NCI-H2171 (cell line): ENCODE measurements at regions not wholly inside any gene's neighbourhood (a gene's known extent, or its start where the extent isn't known, plus 50 kb on each side); places are given as distances from the start of the nearest gene placed in this dataset.
"Not testable (repeated sequence)": the region's sequence is repeated elsewhere in the genome, so short reads cannot be mapped to it uniquely, and the experiment has no call there.

Experiments
- DNase-seq: peaks from one replicate; lab custom pipeline; 2025; lab: John Stamatoyannopoulos, UW

- DNase-seq: no peak
These were observed 87.7 kb downstream of the RTP5 start for GRCh38 chr2:241957276-241957675.

GRCh38 chr2:241958818-241959545 is 89.5 kb downstream of the RTP5 start:
- DNase-seq: no peak

GRCh38 chr2:241959751-241960269 is 90.3 kb downstream of the RTP5 start:
- DNase-seq: no peak

- DNase-seq: no peak
These were observed 91.9 kb downstream of the RTP5 start for GRCh38 chr2:241961454-241961853.

- no peak for DNase-seq
These were observed 94.6 kb downstream of the RTP5 start for GRCh38 chr2:241964133-241964532.

GRCh38 chr2:241965931-241966412 is 96.4 kb downstream of the RTP5 start:
- no peak for DNase-seq

- no peak for DNase-seq
These were observed 97.3 kb downstream of the RTP5 start for GRCh38 chr2:241966647-241967466.

GRCh38 chr2:241967467-241968144 is 98.1 kb downstream of the RTP5 start:
- DNase-seq: peak; percentile 27

- no peak for DNase-seq
These were observed 98.9 kb downstream of the RTP5 start for GRCh38 chr2:241968417-241968816.

- DNase-seq: not testable (repeated sequence)
These were observed 99.7 kb downstream of the RTP5 start for GRCh38 chr2:241969182-241969581.

GRCh38 chr2:241970716-241971115 is 101.2 kb downstream of the RTP5 start:
- no peak for DNase-seq

GRCh38 chr2:241974096-241974495 is 104.6 kb downstream of the RTP5 start:
- no peak for DNase-seq

GRCh38 chr2:241974851-241975592 is 105.5 kb downstream of the RTP5 start:
- no peak for DNase-seq

- no peak for DNase-seq
These were observed 106.2 kb downstream of the RTP5 start for GRCh38 chr2:241975593-241976284.

GRCh38 chr2:241976296-241976695 is 106.8 kb downstream of the RTP5 start:
- no peak for DNase-seq

GRCh38 chr2:241977557-241978300 is 108.2 kb downstream of the RTP5 start:
- no peak for DNase-seq

- no peak for DNase-seq
These were observed 109.1 kb downstream of the RTP5 start for GRCh38 chr2:241978670-241979069.

GRCh38 chr2:241980193-241980592 is 110.7 kb downstream of the RTP5 start:
- no peak for DNase-seq

- no peak for DNase-seq
These were observed 111.7 kb downstream of the RTP5 start for GRCh38 chr2:241981076-241981700.
